Frontal cortex (tissue), 3 donors: ENCODE measurements at regions not wholly inside any gene's neighbourhood (a gene's known extent, or its start where the extent isn't known, plus 50 kb on each side); places are given as distances from the start of the nearest gene placed in this dataset.

Experiments used
- DNase-seq, 2 donors: peaks; one replicate each; pipeline ENCODE4 v3.0.0; 2012; ENCODE audit warnings: low spot score in 2 of 2
- FAIRE-seq: peaks from 2 replicates; lab custom pipeline; 2012; peaks lifted over from hg19 to GRCh38; lab: Jason Lieb, UNC
- donor health status: control.
- donor health status: control.
- donor health status: control.

- FAIRE-seq = no peak
- no peak for DNase-seq
These were observed 257.9 kb upstream of the KCNH8 start for GRCh38 chr3:18890449-18890848.

DNA sequence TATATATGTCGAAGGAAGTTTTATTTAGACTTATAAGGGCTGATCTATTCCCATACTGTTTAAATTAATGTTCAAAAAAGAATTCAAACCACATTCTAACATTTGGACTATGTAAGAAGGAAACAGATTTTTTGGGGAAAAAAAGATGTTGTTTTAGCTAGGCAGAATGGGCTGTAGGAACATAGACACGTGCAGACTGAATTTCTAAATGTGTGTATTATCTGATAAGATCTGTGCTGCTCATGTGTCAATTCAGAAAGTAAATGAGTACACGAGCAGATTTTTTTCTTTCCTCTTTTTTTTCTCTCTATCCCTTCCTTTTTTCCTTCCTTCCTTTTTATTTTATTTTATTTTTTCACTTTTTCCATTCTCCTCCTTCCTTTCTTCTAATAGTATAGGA lies 259.5 kb upstream of the KCNH8 start:
- FAIRE-seq (no peak), DNase-seq (no peak)

GRCh38 chr3:18888370-18888769 lies 259.9 kb upstream of the KCNH8 start:
- DNase-seq = no peak
- peak; percentile 17 for FAIRE-seq

DNA sequence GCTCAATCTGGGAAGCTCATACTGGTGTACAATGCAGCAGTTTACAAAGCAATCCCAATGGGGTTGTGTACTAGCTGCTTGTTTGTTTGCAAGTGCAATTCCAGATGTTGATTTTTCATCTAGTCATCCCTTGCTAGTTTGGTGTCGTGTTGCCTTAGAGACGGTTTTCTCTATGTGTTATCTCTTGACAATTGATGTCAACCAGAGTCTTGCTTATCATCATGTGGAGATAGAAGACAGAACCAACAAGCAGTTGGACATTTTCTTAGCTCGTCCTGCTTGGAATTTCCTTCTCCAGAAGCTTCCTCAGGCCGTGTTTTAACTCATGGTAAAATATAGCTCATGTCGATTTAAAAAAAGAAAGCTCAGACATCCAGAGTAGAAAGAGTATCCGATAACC lies 262.0 kb upstream of the KCNH8 start:
- DNase-seq (no peak), FAIRE-seq (no peak)

- FAIRE-seq = no peak
- no peak for DNase-seq
These were observed 262.7 kb upstream of the KCNH8 start for GRCh38 chr3:18885612-18886011.

DNA sequence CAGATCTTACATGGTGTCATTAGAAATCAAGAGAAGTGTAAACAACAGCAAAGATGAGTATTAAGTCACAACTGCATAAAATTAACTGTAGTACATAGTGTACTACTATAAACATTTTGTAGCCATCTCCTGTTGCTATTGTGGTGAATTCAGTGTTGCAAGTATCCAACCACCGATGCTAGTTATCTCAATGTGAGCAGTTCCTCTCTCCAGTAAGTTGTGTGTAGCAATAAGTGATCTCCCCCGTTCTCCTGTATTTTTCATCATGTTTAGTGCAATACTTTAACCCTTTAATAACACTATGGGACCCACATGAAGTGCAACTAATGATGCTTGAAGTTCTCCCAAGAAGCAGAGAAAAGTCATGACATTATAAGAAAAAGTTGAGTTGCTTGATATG lies 264.7 kb upstream of the KCNH8 start:
- DNase-seq (no peak), FAIRE-seq (no peak)

GRCh38 chr3:18880691-18881090 lies 267.6 kb upstream of the KCNH8 start:
- FAIRE-seq (no peak), DNase-seq (no peak)

GRCh38 chr3:18872466-18872865 lies 275.8 kb upstream of the KCNH8 start:
- FAIRE-seq = no peak

DNA sequence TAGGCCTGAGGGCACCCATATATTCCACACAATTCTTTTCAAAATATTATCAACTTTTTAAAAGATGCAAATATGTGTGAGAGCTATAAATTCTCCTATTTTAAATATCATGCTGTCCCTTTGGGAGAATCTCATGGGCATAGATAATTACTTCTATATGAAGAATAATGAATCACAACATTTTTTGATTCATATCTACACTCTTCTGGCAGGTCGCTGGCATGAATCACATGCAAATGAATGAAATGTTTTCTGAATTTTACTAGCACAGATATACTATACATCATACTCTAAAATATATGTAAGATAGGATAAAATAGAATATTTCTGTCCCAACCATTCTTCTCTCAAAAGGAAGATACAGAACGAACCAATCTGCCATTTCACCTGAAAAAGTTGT lies 277.7 kb upstream of the KCNH8 start:
- FAIRE-seq (no peak), DNase-seq (no peak)

More at GRCh38 chr3:18872466-18872865, 275.8 kb upstream of the KCNH8 start:
- no peak for DNase-seq

DNA sequence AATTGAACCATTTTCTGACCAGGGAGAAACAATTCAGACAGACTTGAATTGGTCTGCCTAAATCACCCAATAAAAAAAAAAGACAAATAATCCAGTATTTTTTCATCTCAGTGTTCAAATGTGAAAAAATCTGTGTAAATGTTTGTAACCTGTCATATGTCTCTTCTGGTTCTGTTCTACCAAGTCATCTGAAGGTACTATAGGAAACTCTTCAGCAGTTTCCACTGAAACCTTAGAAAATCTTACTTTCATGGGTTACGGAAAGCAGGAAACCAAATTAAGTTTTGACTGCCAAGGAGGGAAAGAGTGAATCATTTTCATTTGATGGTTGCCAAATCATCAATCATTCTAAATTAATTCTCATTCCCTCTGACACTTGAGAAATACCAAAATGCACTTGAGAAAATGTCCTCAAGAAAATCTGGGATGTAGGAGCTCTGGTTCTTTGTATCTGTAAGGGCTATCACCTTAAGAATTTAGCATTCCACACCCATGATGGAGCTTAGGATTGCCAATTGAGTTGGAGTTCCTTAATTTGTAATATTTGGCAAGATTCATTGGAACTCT lies 278.2 kb upstream of the KCNH8 start:
- DNase-seq (no peak), FAIRE-seq (no peak)

DNA sequence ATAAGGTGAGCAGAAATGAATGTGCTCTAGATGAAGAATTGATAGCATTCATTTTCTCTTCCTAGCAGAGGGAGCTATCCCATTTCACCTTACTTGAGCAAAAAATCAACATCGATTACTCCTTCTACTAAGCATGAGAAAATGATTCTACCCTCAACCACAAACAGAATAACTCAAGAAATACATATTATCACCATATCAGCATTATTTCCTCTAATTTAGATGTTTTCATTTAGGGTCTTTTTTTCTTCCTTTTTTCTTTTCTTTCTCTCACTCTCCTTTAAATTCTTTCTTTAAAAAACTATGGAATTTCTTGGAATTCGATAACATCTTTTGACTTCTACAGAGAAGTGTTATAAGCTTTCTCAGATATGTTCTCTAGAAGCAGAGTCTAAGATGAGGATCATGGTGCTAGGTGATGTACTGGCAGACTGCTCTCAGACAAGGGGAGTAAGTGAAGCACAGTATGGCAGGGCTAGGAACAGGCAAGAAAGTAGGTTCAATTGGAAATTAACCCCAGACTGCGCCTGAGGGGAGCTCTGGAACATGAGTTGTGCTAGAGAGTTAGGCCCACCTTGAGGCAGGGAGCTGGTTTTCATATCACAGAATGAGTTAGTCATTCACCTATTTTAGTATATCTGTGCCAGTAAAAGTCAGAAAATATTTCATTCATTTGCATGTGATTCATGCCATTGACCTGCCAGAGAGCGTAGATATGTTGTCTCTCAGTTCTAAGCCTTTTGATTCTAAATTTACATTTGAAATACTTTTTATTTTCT lies 279.2 kb upstream of the KCNH8 start:
- FAIRE-seq (no peak), DNase-seq (no peak)

GRCh38 chr3:18866899-18867298 lies 281.4 kb upstream of the KCNH8 start:
- DNase-seq (no peak), FAIRE-seq (no peak)

DNA sequence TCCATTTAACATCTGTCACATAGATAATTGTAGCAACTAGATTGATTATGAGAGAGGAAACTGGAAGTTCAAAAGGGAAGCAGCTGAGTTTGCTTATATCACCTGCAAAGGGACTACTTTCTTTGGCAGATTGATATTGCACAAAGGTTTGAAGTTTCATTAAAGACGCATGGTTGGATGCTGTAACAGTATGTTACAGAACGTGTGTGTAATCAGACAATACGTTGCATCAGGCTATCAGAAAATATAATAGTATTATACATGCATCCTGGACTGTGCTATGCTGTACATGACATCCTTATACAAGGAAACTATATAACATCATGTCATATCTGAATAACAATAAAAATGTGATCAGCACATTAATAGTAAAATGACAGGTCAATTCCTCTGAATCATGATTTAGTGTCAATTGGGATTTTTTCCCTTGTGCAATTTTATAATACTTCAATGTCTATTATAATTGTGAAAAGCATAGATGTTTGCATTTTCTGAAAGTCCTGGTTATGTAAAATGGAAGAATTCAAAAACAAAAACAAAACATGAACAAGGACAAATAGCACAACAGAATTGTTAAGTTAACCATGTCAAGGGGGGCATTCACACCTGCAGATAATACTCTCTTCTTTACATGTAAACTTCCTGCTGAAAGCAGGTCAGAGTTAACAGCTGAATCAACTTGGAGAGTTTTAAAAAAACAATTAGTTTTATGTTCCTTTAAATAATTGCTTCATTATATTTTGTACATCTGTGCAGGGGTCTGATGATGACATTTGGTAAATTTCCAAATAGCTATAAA lies 283.2 kb upstream of the KCNH8 start:
- DNase-seq = no peak
- FAIRE-seq = no peak

DNA sequence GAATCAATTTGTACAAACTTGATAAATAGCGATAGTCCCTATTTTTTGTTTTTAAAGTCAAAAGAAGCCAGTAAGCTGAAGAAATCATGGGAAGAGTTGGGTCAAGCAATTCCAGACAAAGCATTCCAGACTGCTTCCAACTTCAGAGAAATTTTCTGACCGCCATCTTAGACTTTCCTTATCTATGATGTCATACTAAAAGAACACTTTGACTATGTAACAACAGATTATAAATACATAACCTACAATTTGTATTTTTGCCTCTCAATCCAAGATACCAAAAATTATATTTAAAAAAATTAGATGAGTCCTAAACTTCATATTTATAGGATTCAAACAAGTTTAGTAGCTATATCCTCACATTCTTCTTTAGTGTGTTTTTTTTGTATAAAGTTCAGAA lies 286.2 kb upstream of the KCNH8 start:
- no peak for FAIRE-seq
- no peak for DNase-seq

- no peak for FAIRE-seq
These were observed 287.2 kb upstream of the KCNH8 start for GRCh38 chr3:18861137-18861536.

DNA sequence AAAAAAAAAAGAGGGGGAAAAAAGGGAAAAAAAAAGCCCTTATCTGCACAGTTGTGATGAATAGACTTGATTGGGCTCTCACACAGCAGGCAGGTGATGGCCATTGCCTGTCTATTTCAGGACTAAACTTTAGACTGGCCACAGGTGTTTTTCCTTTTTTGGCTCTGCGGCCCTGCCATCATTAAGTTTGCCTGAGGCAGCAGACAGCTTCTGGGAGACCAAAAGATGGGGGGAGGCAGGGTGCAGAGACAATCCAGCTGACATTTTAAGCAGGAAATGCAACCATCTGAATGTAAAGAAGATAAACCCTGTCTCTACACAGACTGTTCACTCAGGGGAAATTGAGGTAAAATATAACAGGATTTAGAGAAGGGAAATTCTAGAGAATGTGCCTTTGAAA lies 295.0 kb upstream of the KCNH8 start:
- FAIRE-seq = no peak
- no peak for DNase-seq

More at GRCh38 chr3:18861137-18861536, 287.2 kb upstream of the KCNH8 start:
- DNase-seq = no peak

DNA sequence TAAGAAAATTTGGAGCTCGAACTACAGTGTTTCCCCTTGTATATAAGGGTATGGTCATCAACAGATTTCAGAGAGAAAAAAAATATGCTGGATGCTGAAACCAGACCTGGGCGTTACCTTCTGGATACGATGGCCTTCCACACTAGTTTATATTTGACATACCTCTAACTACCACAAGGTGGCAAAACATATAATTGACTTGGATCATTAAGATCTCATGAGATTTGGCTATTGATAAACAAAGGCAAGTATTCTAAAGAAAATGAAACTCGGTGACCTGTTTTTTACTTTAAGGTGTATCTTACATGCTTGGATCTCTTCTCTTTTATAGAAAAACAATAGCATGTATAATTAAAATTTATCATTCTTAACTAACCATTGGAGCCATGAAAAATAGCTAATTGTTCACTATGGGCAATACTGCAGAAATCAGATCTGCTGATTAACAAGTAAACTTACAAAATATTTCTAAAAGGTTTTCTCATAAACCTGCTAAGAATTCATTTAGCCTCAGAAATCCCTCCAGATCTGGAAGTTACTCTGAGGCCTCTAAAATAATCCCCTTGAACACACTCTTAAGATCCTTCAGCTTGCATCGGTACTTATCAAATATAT lies 300.6 kb upstream of the KCNH8 start:
- no peak for DNase-seq
- no peak for FAIRE-seq

DNA sequence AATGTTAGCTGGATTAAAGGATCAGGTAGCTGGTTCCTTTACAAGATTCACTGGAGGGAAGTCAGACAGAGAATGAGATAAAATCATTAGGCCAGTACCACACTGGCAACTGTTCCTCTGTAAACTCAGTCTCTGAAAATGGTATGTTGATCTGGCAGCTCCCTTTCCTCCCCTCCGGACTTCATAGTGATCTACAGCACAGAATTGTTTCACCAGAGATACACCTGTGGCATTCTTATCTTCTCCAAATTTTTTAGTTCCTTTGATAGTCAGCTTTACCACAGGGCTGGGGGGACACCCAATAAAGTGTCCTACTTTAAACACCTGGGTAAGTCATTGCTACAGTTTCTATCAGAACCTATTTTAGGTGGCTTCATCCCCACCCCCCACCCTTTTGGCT lies 304.3 kb upstream of the KCNH8 start:
- no peak for DNase-seq
- no peak for FAIRE-seq

- FAIRE-seq (no peak), DNase-seq (no peak)
These were observed 305.1 kb upstream of the KCNH8 start for GRCh38 chr3:18843188-18843587.

DNA sequence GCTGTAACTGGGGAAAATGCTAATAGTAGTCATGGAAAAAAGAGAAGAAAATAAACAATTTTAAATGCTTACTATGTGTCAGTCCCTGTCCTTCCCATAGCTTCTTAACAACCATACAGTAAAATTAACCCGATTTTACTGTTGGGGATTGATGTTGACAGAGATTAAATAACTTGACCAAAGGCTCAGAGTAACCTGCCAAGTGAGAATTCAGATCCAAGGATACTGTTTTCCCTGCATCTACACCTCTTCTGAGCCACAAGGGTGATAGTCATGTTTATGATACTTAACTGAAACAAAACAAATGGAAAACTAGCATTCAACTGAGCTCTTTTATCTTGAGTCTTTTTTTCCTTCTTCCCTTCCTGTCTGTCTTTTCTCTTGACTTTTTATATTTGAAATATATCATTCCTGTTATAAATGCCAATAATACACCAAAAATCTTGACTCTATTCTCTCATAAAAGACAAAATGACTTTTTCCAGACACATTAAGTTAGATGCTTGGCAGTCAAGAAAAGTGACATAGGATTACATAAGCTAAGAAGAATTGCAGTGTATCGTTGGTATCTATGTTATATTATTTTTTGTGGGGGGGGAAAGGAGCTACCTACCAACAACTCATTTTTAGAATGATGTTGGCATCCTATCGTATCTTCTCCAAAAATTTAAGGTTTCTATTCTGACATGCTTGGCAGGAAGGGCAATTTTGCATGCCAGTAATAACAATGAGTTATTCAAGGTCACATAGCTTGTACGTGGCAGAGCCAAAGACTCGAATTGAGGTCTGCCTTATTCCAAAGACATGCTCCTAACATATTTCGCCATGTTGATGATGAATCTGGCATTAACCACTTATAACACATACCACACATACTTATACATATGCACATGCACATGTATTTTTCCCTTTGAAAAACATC lies 306.6 kb upstream of the KCNH8 start:
- FAIRE-seq (no peak), DNase-seq (no peak)
